Stimulated activated CD4-positive, alpha-beta T cell treated with anti-CD3 and anti-CD28 coated beads, Interleukin-4, amount 100 ng/mL, for 1 hour (primary cell): ENCODE measurements at regions not wholly inside any gene's neighbourhood (a gene's known extent, or its start where the extent isn't known, plus 50 kb on each side); places are given as distances from the start of the nearest gene placed in this dataset.

Experiments used
- DNase-seq: peaks from one replicate; pipeline ENCODE4 v3.0.0-alpha.2; 2020

DNA sequence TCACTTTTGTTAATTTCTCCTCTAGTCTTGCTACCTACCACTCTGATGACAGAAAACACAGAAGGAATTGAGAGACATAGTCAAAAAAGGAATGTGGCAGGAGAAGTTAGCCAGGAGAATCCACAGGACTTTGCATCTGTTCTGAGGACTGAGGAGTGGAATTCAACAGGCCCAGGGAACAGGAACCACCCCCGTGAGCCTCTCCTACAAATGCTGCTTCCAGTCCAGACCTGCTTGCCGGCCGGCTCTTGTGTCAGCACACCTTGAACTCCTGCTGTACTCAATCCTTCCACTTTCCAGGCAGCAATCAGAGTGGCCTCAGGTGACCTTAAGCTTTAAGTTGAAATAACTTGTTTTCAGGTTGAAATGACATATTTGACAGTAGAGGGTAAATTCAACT is 903.1 kb downstream of the BCL11B start:
- no peak for DNase-seq

DNA sequence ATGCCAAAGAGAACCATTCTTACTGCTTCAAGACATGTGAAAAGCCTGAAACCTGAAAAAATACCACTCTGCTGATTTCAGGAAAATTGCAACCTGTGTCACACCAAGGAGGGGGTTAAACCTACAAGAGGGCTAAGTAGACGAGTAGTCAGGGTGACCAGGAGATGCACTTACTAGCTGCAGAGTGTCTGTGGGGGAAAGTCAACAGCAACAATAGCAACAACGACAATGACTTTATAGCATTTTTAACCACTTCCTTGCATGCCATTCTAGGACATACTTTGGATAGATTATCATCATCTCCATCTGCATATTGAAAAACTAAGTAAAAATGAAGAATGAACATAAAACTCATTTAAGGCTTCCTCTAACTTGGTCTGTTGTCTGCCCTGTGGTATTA is 902.7 kb downstream of the BCL11B start:
- no peak for DNase-seq

DNA sequence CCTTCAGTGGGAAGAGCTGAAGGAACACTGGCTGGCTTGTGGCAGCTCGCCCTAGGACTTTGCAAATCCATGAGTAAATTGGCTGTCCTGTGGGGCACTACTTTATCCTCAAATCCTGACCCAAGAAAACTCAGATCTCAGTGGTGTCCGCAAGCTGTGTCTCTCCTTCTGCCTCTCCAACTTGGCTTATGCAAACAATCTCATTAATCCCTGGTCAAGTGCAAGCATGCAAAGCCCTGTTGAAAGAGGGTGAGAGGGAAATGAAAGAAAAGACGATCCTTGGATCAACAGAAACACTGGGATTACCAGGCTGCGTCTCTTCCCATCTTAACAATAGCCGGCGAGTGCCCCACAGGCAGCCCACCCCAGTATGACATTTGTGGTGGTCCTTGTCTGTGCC is 901.6 kb downstream of the BCL11B start:
- no peak for DNase-seq

DNA sequence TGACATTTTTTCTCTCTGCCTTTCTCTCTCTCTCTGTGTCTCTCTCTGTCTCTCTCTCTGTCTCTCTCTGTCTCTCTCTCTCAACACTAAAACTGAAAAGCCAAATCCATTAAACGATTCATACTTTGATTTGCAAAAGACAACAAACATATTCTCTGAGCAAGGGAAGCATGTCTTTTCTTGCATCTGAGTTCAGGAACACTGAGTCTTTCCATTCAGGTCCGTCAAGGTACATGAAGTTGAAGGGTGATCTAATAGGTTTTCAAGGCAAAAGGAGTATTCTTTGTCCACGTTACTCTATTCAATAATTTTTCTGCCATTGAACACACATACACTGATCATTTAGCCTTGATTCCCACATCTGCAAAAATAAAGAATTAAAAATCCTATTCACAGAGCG is 900.9 kb downstream of the BCL11B start:
- no peak for DNase-seq

DNA sequence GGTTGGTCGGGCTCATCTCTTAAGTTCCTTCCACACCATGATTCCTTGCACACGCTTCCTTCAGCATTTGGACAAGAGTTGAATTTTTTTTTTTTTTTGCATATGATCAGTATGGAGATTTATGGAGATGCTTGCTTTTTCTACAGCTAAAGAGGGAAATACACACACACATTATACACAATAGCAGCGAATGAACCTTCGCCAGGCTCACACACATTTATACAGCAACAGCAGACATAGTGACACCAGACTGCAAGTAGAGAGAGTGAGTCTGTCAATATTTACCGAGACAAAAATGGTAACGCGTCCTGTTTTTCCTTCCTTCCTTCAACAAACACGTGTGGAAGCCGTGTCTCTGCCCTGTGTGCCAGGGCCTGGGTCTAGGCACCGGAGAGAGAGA is 897.9 kb downstream of the BCL11B start:
- no peak for DNase-seq

DNA sequence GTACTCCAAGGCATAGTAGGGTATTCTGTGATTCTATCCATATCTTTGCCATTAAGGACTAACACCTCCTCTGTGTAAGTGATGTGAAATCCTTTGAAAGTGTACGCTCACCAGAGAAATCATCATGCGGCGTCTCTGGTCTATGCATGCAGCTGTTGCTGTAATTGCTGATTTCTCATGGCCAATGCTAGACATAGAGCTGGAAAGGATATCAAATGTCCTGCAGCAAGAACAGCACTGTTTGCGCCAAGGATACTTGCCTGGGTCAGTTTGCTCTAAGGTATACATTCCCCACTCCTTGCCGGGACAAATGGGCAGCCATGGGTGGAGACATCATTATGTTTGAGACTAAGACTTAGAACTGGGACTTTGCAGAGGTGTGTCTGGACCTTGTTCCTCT is 896.4 kb downstream of the BCL11B start:
- DNase-seq, result no peak

DNA sequence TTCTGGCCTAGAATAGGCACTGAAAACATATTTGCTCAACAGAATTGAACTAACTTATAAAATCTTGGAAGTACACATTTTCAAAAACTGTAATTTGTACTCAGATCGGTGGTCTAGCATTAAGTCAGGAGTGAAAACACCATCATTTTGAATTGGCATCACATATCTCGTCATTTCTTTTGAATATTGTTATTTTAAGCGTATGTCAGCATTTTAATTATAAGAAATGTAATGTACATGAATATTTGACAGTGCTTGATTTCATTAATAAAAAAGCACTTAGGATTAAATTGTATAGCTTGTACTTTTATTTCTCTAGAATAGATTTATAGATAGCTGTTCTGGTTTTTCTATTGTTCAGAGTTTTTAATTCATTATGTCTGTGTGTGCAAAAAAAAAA is 892.2 kb downstream of the BCL11B start:
- DNase-seq, result no peak

DNA sequence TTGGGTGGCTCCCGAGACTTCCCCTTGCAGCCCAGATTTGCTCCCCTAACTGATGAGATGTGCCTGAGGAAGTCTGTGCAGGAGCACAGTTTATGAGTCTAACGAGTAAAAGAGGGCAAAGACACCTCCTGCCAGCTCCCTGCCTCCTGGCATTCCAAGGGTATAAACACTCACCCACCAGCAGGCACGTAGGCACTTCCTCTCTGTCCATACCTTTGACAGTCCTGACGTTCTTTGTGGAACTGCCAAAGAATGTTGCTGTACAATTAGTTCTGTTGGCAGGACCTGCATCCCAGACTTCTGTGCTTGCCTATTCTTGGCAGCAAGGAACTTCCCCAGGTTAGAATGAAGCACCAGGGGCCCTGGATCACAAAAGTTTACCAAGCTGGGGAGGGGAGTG is 889.3 kb downstream of the BCL11B start:
- no peak for DNase-seq

DNA sequence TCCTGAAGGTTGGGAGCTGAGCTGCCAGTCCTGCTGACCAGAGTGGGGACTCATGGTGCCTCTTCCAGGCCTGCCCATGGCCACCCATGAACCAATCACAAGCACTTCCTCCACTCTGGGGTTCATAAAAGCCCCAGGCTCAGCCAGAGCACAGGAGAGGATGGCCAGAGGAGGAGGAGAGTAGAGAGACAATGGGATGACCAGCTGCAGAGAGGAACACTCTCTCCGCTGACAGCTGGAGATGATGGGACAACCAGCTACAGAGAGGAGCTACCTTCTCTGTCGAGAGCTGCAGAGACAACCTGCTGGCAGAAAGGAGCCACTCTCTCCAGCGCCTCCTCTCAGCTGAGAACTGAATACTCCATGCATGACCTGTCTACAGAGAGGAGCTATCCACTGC is 886.1 kb downstream of the BCL11B start:
- no peak for DNase-seq

DNA sequence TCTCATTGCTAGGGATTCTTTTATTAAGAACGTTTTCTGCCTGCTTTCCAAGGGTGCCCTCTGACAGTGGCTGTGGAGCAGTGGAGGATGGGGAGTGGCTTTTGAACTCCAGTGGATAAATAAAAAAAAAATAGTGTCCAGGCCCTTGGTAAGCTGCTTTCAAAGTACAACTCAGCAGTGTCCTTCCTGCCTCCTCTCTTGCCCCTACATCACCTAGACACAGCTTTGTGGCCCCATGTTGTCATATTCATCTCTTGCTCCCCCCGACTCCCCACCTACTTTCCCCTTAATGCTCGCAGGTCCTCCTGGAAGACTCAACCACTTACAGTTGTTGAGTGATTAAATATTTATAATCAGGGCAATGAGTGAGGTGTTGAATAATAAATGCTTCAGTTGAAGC is 880.9 kb downstream of the BCL11B start:
- no peak for DNase-seq

DNA sequence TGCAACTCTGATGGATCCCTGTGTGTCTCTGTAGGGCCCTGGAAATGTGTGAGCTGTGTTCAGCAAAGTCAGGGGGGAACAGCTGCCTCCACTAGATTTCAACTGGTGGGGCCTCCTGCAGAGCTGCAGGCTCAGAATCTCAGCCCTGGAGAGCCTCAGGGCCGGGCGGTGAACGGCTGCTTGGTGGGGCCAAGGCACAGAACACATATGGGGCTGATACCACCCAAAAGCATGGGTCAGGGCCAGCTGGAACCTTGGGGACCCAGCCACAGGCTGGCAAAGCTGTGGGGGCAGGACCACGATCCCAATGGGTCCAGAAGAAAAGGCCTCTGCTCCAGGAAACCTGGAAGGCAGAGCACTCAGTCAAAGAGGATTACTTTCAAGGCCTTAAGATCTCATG is 878.5 kb downstream of the BCL11B start:
- no peak for DNase-seq

DNA sequence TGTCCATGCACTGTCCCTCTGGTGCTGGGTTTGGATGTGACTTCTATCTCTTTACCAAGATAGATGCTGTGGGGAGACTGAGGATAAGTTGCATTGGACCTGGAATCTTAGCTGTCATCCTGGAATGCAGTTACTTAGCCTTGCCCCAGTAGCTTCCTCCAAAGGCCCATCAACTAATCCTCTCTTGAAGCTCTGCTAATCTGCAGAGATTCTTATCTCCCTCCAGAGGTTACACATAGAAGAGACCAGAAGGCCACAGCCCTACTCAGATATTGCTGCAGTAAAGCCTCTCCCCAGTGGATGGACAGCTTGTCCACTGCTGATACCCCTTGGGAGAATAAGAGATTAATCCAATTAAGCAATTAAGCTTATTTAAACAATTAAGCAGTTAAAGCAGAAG is 867.2 kb downstream of the BCL11B start:
- DNase-seq, result no peak

DNA sequence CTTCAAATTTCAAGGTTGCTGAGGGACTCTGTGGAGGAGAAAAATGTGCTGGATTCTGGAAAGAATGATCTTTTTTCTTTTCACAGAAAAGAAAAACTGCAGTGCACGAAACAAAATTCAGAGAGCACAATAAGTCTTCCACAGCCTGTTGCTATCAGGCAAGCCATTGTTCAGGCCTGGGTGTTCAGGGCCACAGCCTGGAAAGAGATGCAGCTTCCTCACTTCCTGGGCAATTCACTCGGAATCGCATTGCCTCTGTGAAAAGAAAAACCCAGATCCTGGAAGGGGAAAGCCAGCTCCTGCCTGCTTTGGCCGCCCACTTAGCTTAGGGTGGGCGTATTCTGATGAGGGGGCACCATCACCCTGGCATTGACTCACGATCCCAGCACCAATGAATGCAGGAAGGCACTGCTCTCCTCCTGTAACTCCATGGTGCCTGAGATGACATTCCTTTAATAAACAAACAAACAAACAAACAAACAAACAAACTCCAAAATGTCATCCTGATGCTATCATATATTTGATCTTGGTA is 863.9 kb downstream of the BCL11B start:
- DNase-seq, result no peak

DNA sequence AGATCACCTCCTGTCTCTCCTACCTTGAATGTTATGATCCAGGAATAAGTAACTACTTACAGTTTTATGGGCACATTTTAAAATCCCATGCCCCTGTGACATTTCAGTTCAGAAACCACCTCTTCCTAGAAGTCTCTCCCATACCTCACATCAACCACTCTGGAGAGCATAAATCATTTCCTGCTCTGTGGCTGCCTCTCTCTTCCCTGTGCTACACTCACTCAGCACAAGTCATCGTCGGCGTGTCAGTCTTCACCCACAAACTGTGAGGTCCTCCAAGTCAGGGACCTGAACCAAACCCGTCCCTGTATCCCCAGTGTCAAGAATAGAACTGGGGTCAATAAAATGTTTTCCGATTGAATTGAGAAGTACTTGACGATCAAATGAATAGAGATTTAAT is 863.3 kb downstream of the BCL11B start:
- DNase-seq, result no peak

DNA sequence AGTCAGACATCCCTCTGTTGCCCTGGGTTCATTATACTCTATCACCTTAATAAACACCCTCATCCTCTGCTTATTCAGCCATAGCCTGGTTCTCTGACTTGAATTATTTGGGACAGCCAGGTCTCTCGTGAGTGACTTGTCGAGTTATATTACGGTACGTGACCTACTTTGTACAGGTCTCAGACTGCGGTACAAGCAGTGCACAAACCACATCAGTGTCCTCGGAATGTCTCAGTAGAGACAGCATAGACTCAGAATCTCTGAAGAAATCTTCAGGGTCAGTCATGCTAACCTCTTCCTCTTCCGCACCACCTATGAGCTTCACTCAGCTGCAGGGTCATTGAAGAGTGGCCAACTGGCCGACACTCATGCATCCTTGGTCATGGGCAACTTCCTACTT is 860.8 kb downstream of the BCL11B start:
- DNase-seq, result no peak

DNA sequence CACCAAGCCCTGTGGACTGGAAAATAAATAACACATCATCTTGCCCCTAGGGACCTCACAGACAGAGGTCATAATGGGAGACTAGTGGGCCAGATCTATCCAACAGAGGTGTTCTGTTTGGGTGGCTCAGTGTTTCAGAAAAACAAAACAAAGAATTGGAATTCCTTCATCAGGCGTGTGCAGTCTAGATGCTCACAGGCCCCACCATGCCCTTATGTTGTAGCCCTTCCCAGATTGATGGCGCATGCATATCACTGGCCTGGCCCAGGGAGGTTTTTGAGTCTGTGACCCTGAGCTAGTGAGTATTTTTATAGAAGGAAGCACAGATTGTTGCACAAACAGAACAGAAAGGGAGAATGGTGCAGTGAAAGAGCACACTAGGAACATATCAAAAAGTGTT is 859.6 kb downstream of the BCL11B start:
- no peak for DNase-seq

DNA sequence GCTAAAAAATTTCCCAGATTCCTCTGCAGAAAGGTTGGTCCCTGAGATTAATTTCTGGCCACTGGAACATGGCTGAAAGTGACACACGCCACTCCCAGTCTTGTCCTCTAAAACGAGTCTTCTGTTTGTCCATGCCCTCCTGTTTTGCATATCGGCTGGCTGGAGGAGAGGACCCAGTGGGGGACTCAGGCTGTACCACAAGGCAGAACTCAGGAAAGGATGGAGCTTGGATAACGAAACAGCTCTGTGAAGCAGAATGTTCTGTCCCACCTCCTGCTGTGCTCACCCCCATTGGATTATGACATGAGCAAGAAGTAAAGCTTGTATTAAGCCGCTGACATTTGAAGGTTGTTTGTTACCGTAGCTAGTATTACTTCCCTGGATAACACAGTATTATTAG is 856.2 kb downstream of the BCL11B start:
- no peak for DNase-seq

DNA sequence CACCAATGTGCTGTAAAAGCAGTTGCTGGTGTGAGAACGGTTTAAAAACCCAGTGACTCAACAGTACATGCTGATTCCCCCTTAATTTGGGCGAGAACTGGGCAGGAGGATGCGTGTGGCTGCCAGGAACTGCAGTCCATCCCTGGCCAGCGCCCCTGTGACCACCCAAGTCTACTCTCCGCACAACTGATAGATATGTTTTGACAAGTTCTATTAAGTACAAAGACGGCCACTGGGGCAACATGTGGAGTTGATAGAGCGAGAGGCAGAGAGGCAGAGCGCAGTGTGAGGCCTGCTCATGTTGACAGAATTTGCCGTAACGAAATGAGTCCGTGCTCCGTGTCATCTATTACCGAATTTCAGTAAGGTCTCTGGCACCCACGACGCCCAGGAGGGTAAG is 855.0 kb downstream of the BCL11B start:
- no peak for DNase-seq

DNA sequence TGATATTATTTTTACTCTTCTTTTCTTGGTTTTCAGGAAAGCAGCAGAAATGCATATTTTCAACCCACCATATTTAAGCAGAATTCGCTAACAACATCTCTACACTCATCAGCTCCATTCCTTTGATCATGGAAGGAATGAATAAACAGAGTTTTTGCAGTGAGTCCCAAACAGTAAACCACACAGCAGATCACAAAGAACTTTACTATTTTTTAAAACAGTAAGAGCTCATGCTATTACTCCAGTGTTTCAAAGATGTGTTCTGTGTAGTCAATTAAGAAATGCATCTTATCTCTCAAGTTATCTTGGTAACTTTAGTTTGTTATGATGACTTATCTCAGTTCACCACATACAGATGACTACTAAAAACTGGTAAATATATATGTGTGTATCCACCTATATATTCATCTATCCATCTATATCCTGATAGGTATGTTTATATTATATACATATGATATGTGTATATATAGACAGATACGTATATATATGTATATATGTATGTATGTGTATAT is 843.5 kb downstream of the BCL11B start:
- DNase-seq, result no peak

DNA sequence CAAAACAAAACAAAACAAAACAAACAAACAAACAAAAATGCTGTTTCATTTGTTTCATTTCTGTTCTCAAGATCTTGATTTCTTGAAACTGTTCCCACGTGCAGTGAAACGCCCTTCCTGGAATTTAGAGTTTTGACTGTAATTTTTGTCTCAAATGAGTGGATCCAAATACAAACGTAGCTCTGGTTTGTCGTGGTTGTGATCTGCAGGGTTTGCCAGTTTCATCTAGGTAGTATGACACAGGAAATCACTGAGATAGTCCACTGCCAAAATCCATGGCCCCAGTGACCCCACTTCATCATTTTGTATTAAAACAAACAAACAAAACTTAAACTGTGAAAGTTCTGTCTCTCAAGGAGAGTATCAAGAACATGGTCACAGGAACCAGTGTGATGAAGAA is 838.6 kb downstream of the BCL11B start:
- DNase-seq, result no peak

DNA sequence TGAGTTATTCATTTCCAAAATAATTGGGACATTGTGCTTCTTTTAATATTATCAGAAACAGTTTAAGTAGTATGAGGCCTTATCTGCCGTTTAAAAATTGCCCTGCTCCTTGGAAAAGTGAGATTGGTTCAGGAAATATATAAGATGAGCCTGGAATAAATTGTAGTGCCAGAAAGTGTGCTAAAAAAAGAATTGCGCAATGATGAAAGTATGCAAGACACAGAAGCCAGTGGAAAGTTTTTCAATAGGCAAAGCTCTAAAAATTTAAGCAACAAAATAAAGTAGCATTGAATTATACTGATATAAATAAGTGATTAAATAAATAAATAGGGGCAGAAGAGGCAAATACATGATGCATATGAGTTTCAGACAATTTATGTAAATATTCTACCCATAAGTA is 834.9 kb downstream of the BCL11B start:
- DNase-seq, result no peak

DNA sequence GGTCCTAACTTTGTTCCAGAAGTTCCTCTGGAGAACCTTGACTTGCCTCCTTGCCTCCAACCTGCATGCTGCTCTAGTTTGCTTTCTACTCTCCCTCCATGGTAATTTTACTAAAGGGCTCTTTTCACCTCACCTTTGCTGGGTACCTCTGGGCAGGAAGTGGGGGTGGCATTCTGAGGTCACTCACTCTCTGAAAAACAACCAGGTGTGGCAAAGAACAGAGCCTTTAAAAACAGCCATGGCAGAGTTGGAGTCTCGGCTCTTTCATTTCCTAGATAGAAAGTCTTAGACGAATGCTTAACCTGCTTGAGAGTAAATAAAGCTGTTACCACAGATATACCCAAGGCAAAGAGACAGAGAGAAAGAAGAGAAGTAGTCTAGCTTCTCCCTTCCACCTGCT is 827.9 kb downstream of the BCL11B start:
- no peak for DNase-seq

DNA sequence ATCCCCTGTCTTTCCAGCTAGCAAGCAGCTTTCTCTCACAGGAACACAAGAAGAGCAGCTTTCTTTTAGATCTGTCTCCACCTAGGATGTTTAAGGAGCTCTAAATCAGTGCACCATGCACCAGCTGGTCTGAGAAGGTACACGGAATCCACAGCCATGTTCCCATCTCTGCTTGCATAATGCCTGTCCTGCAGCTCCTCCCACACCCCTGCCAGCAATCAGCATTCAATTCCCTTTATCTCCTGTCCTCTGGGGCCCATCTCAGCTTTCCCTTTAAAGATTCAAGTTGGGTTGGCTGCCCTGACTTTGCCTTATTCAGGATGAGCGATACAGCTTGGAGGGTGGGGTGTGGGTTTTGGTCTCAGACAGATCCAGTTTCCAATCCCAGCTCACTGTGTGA is 826.3 kb downstream of the BCL11B start:
- no peak for DNase-seq

DNA sequence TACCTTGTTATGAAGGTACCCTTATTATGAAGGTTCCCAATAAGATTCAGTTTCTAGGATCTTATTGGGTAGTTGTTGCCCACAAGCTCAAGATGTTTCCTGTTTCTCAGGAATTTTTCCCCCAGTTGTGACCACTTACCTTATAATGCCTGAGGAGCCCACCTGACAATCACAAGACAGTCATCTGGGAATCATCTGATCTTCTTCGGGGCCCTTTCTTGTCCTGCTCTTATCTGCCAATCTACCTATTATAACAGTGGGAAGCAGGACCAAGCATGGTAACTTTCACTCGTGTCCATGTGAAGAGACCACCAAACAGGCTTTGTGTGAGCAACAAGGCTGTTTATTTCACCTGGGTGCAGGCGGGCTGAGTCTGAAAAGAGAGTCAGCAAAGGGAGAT is 825.5 kb downstream of the BCL11B start:
- DNase-seq, result no peak

DNA sequence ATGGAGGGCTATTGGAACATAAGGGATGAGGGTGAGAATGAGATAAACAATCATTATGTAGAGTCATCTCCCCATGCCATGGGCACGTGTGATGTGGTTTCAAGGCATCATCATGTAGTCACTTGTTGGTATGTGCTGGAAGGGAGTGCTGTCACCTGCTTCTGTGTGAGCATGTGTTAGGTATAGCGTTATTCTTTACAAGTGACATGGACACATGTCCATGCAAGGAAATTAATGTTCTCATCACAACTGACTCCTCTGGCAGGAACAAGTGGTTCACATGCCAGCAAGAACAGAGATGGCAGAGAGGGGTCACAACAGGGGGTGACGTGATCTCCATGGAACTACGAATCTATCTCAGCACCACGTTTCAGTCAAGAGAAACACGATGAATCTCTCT is 815.8 kb downstream of the BCL11B start:
- no peak for DNase-seq

DNA sequence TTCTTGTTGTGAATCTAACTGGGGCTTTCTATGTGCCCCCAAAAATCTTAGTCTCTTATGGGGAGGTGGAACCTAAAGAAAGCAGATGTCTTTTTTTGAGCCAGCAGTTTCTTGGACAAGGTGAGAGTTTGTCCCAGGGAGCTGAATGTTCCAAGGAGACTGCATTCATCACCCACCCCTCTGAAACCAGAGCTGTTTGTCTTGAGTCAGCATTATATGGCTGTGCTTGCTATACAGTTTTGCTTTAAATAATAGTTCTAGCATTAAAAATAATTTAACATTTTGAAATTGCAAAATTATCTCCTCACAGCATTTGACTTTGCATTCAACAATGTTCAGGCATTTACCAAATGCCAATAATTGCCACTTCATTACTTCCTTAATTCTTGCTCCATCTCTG is 813.3 kb downstream of the BCL11B start:
- no peak for DNase-seq
